MCF 10A (cell line): ENCODE measurements at regions not wholly inside any gene's neighbourhood (a gene's known extent, or its start where the extent isn't known, plus 50 kb on each side); places are given as distances from the start of the nearest gene placed in this dataset.

Experiments
- BruUV-seq: library from RNA; stranded (reverse); fragments of 400-500 nt; replicated peaks from 2 replicates; lab custom pipeline; 2021; lab: Mats Ljungman, UMichigan
- CTCF ChIA-PET: fragments of 300-600 bp; sonication (Branson Sonifier 250); formaldehyde crosslinking; extraction: SDS; loops from one replicate; lab custom pipeline; 2021; ENCODE audit warnings: antibody characterized with exemption, inconsistent platforms; lab: Yijun Ruan, JAX
- POLR2A ChIA-PET: fragments of 300-600, 350-650 bp; sonication (Branson Sonifier 250); formaldehyde crosslinking; extraction: SDS; loops from one replicate; lab custom pipeline; 2020; ENCODE audit warnings: antibody characterized with exemption, inconsistent platforms; lab: Yijun Ruan, JAX
- DNase-seq: peaks from one replicate; pipeline ENCODE4 v3.0.0-alpha.2; 2018; ENCODE audit not compliant: unreplicated experiment
- H3K27ac Mint-ChIP-seq: one replicate; pipeline ENCODE4 v1.8.0; 2022; ENCODE audit warnings: mild to moderate bottlenecking, low read depth, mixed read lengths; ENCODE audit not compliant: unreplicated experiment
- H3K27me3 Mint-ChIP-seq: one replicate; pipeline ENCODE4 v1.8.0; 2022; ENCODE audit warnings: mixed read lengths; ENCODE audit not compliant: insufficient read depth, unreplicated experiment
- H3K36me3 Mint-ChIP-seq: one replicate; pipeline ENCODE4 v1.8.0; 2022; ENCODE audit warnings: mild to moderate bottlenecking, moderate library complexity, mixed read lengths; ENCODE audit not compliant: insufficient read depth, unreplicated experiment
- H3K4me1 Mint-ChIP-seq: one replicate; pipeline ENCODE4 v1.8.0; 2022; ENCODE audit warnings: mixed read lengths; ENCODE audit not compliant: insufficient read depth, unreplicated experiment
- H3K4me3 Mint-ChIP-seq: one replicate; pipeline ENCODE4 v1.8.0; 2022; ENCODE audit warnings: mild to moderate bottlenecking, moderate library complexity, mixed read lengths; ENCODE audit not compliant: unreplicated experiment
- H3K9me3 Mint-ChIP-seq: one replicate; pipeline ENCODE4 v1.8.0; 2022; ENCODE audit warnings: mixed read lengths; ENCODE audit not compliant: unreplicated experiment
- intact Hi-C: fragments of 100-400 bp; cut with micrococcal nuclease; formaldehyde crosslinking; loops from 2 replicates; pipeline ENCODE4 v1.14.1; 2022
- TF ChIP-seq, protein P1 (sequence below): fragments of 200-600 bp; IDR thresholded peaks from one replicate; pipeline ENCODE4 v1.8.0; 2022; ENCODE audit warnings: antibody characterized with exemption, mild to moderate bottlenecking; ENCODE audit not compliant: unreplicated experiment

DNA sequence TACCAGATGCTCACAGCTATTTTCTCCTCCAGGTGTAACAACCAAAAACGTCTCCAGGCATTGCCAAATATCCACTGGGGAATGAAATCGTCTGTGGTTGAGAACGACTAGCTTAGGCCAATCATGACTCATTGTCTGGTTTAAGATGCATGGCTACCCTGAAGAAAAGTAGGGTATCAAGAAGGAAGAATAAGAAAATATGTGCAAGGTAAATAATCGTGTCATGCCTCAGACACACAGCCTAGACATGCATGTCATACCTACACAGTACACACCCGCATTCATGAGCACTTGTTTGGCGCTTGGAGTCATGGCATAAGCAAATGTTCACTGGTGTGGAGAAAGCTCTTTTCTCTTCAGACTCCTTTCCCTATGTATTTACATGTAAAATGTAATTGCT lies 745.7 kb downstream of the MAFB start:
- ChIA-PET POLR2A (no interaction called here), CTCF (interaction anchor here (0.6 to 0.7 kb wide), 3 partner anchors 185 to 894 kb away, joined by 3 read pairs; no protein-coding TSS in a partner anchor)
- H3K27me3 Mint-ChIP-seq, result peaks cover 13% of the 10 kb centered on the region
- no peak for DNase-seq
- no TSS peak for BruUV-seq
- H3K4me1 Mint-ChIP-seq, result no peaks in the 10 kb centered on the region
- H3K27ac Mint-ChIP-seq, result no peak overlapping the region
- TF ChIP-seq, protein P1, sequence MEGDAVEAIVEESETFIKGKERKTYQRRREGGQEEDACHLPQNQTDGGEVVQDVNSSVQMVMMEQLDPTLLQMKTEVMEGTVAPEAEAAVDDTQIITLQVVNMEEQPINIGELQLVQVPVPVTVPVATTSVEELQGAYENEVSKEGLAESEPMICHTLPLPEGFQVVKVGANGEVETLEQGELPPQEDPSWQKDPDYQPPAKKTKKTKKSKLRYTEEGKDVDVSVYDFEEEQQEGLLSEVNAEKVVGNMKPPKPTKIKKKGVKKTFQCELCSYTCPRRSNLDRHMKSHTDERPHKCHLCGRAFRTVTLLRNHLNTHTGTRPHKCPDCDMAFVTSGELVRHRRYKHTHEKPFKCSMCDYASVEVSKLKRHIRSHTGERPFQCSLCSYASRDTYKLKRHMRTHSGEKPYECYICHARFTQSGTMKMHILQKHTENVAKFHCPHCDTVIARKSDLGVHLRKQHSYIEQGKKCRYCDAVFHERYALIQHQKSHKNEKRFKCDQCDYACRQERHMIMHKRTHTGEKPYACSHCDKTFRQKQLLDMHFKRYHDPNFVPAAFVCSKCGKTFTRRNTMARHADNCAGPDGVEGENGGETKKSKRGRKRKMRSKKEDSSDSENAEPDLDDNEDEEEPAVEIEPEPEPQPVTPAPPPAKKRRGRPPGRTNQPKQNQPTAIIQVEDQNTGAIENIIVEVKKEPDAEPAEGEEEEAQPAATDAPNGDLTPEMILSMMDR, result no peak
- H3K4me3 Mint-ChIP-seq, result no peak overlapping the region
- no peaks in the 10 kb centered on the region for H3K9me3 Mint-ChIP-seq
- intact Hi-C loops, result no loop called here
- H3K36me3 Mint-ChIP-seq, result no peaks in the 10 kb centered on the region

DNA sequence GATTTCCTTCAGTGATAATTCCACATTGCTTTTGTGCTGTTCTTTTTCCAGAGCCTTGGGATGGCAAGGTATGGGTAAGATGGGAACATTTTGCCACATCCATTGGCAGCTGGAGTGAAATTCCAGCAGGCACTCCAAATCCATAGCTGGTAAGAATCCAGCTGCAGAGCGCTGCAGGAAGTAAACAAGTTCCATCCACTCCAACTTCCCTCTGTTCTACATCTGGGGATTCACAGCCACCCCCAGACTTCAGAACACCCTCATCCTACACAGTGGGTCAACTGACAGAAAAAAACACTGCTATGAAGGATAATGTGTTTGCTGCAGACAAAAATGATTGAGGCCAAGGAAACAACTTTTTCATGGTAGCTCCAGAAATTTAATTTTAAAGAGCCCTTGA lies 747.8 kb downstream of the MAFB start:
- no peaks in the 10 kb centered on the region for H3K4me1 Mint-ChIP-seq
- no peak for DNase-seq
- ChIA-PET CTCF (interaction anchor here (0.6 to 1.1 kb wide), 2 partner anchors 115 to 1025 kb away, joined by 3 to 5 read pairs; no protein-coding TSS in a partner anchor), POLR2A (no interaction called here)
- H3K36me3 Mint-ChIP-seq, result no peaks in the 10 kb centered on the region
- no TSS peak for BruUV-seq
- TF ChIP-seq, protein P1, result no peak
- intact Hi-C loops, result no loop called here
- H3K27me3 Mint-ChIP-seq, result peaks cover 25% of the 10 kb centered on the region
- no peaks in the 10 kb centered on the region for H3K9me3 Mint-ChIP-seq
- no peak overlapping the region for H3K4me3 Mint-ChIP-seq
- no peak overlapping the region for H3K27ac Mint-ChIP-seq

DNA sequence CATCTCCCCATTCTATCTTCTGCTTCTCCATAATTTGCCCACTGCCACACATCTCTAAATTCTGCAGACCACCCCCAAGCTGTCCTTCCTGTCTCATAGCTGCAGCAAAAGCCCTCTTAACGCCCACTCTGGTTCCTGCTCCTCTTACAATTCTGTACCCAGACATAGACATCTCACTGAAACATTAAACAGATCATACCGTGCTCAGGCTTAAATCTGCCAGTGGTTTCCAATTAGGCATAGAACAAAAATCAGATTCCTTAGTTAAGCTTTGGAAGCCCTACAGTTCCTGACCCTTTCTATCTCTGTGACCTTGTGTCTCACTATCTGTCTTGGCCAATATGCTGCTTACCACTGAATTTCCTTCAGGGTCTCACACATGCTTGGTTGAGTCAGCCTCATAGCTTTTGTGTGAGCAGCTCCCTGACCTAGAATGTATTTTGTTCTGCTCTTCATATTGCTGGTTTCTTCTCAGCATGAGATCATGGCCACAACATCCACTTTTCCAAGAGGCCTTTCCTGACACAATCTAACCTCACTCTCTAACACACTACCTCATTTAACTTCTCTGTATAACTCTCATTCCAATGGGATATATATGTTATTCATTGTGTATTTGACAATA lies 749.7 kb downstream of the MAFB start:
- intact Hi-C loops, result no loop called here
- ChIA-PET CTCF (interaction anchor here (0.6 to 1.0 kb wide), 2 partner anchors 11 to 457 kb away, joined by 3 read pairs; no protein-coding TSS in a partner anchor), POLR2A (no interaction called here)
- Mint-ChIP-seq H3K27ac (no peak overlapping the region), H3K36me3 (no peaks in the 10 kb centered on the region), H3K27me3 (peaks cover 25% of the 10 kb centered on the region), H3K4me1 (no peaks in the 10 kb centered on the region), H3K9me3 (no peaks in the 10 kb centered on the region), H3K4me3 (no peak overlapping the region)
- no peak for DNase-seq
- BruUV-seq, result no TSS peak
- TF ChIP-seq, protein P1, result no peak

DNA sequence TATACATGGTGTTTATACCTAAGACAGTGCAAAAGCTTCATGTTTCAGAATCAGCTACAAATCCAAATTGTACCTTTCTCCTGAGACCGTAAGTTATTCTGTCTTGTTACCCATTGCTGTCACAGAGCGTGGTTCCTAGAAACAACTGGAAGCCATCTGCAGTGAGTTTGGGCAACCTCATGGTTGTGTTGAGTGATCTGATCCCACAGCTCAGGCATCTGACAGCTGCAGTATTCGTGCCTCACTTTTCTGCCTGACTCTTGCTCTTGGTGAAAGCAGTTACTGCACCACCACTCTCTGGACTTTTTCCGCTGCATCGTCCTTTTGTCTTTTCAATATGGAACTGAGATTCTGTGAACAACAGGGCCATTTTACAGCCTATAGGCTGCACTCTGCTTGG lies 752.6 kb downstream of the MAFB start:
- intact Hi-C loops, result no loop called here
- Mint-ChIP-seq H3K36me3 (no peaks in the 10 kb centered on the region), H3K4me3 (no peak overlapping the region), H3K27me3 (peaks cover 25% of the 10 kb centered on the region), H3K4me1 (no peaks in the 10 kb centered on the region), H3K27ac (no peak overlapping the region), H3K9me3 (no peaks in the 10 kb centered on the region)
- POLR2A ChIA-PET, result no interaction called here
- CTCF ChIA-PET, result no interaction called here
- BruUV-seq, result no TSS peak
- no peak for DNase-seq
- TF ChIP-seq, protein P1, result no peak
